ENCODE measurements at regions not wholly inside any gene's neighbourhood (a gene's known extent, or its start where the extent isn't known, plus 50 kb on each side); places are given as distances from the start of the nearest gene placed in this dataset.

DNA sequence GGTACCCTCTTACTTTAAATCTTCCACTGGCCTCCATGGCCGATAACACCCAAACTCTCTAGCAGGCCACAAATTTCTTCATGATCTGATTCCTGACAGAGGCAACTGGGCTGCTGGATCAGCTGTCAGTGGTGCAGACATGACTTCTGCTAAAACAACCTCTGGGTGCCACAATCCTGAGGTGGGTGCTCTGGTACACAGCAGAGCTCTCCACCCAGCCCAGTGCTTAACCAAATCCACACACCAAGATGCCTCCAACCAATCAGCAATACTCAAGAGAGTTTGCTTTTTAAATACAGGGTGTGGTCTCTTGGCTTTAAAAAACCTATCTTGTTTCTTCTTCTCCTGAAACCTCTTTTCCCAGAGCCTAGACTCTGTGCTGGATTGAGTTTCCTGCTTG, 126.6 kb upstream of the SPACA1 start:
- H3K36me3 Mint-ChIP-seq (ENCODE audit: insufficient read depth in 1 of 3, low read depth in 3 of 3): peaks cover 0 to 6% (median 5%) of the 10 kb centered on the region in 3 experiments; a peak in 4 of 7 replicates
- Histone ChIP-seq H3K9ac (ENCODE audit: extremely low read depth, insufficient read length, low read length) (no peak overlapping the region), H3K27me3 (ENCODE audit: insufficient read depth, low read length) (no peaks in the 10 kb centered on the region), H3K23me2 (ENCODE audit: insufficient read length, low read depth, low read length, poor library complexity, severe bottlenecking) (no peaks in the 10 kb centered on the region), H4K91ac (ENCODE audit: insufficient read length, low read depth, low read length) (no peak overlapping the region), H4K8ac (replicated peaks; ENCODE audit: insufficient read length, low read depth, low read length) (no peak overlapping the region), H3K18ac (ENCODE audit: insufficient read length, low read depth, low read length) (no peak overlapping the region), H3K56ac (ENCODE audit: insufficient read length, low read depth, low read length) (no peak overlapping the region), H2BK5ac (ENCODE audit: insufficient read length, low read length) (no peak overlapping the region), H3K23ac (ENCODE audit: insufficient read length, low read depth, low read length) (no peak overlapping the region), H2BK12ac (ENCODE audit: insufficient read length, low read depth, low read length) (no peak overlapping the region), H2BK120ac (ENCODE audit: low read depth, low read length, poor library complexity, severe bottlenecking) (no peak overlapping the region), H3K4ac (ENCODE audit: low read depth, low read length) (no peak overlapping the region), H3K79me1 (ENCODE audit: insufficient read depth, low read depth, low read length, poor library complexity, severe bottlenecking) (no peaks in the 10 kb centered on the region), H3K9me3 (ENCODE audit: control insufficient read depth, low read depth, low read length) (no peaks in the 10 kb centered on the region), H3K14ac (ENCODE audit: insufficient read depth, low read length) (no peak overlapping the region), H4K5ac (ENCODE audit: insufficient read length, low read depth, low read length) (no peak overlapping the region), H2AK5ac (ENCODE audit: insufficient read length, low read length) (no peak overlapping the region), H4K20me1 (ENCODE audit: control insufficient read depth, insufficient read depth, insufficient read length) (no peaks in the 10 kb centered on the region), H3T11ph (ENCODE audit: low read length) (no peak overlapping the region), H3K4me2 (ENCODE audit: insufficient read depth, insufficient read length, low read length) (no peak overlapping the region), H2AFZ (ENCODE audit: low read length) (no peak overlapping the region), H3K4me1 (ENCODE audit: insufficient read depth, low read length) (no peaks in the 10 kb centered on the region; the same call in 1 of the 2 replicates), H3K27ac (ENCODE audit: insufficient read length, low read depth, low read length) (no peak overlapping the region), H2BK15ac (ENCODE audit: low read depth, low read length) (no peak overlapping the region), H3K79me2 (ENCODE audit: insufficient read depth, low read length) (no peaks in the 10 kb centered on the region), H2BK20ac (ENCODE audit: low read depth, low read length, poor library complexity, severe bottlenecking) (no peak overlapping the region)
- TF ChIP-seq, protein P1, sequence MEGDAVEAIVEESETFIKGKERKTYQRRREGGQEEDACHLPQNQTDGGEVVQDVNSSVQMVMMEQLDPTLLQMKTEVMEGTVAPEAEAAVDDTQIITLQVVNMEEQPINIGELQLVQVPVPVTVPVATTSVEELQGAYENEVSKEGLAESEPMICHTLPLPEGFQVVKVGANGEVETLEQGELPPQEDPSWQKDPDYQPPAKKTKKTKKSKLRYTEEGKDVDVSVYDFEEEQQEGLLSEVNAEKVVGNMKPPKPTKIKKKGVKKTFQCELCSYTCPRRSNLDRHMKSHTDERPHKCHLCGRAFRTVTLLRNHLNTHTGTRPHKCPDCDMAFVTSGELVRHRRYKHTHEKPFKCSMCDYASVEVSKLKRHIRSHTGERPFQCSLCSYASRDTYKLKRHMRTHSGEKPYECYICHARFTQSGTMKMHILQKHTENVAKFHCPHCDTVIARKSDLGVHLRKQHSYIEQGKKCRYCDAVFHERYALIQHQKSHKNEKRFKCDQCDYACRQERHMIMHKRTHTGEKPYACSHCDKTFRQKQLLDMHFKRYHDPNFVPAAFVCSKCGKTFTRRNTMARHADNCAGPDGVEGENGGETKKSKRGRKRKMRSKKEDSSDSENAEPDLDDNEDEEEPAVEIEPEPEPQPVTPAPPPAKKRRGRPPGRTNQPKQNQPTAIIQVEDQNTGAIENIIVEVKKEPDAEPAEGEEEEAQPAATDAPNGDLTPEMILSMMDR (conservative IDR thresholded peaks at IDR 0.05): no peak
- H3K9me3 Mint-ChIP-seq: peaks cover under 1 to 5% of the 10 kb centered on the region in 2 experiments; a peak in 3 of 5 replicates
- H3K27me3 Mint-ChIP-seq (ENCODE audit: low read depth): no peaks in the 10 kb centered on the region
- H3K4me1 Mint-ChIP-seq: peaks cover 8 to 15% of the 10 kb centered on the region in 2 experiments
- H3K4me3 Mint-ChIP-seq: no peak overlapping the region
- H3K27ac Mint-ChIP-seq: no peak overlapping the region
- no peak for DNase-seq
- WGBS (ENCODE audit: extremely low coverage, insufficient read length, low lambda C conversion rate): no CpG with 5 or more reads among the region's 1 CpG
